Calu3 (cell line): ENCODE measurements at regions not wholly inside any gene's neighbourhood (a gene's known extent, or its start where the extent isn't known, plus 50 kb on each side); places are given as distances from the start of the nearest gene placed in this dataset.
A peak's percentile ranks its signal among the peaks of the same experiment; 100 is the strongest.
"Not testable (repeated sequence)": the region's sequence is repeated elsewhere in the genome, so short reads cannot be mapped to it uniquely, and the experiment has no call there.

ENCODE experiments used
- BruUV-seq: library from RNA; stranded (reverse); fragments of 400-500 nt; replicated peaks from 2 replicates; lab custom pipeline; 2021; lab: Mats Ljungman, UMichigan
- CTCF ChIA-PET: fragments of 300-600 bp; sonication (Branson Sonifier 250); formaldehyde crosslinking; loops from one replicate; lab custom pipeline; 2022; ENCODE audit warnings: antibody characterized with exemption; lab: Charles Lee
- DNase-seq: peaks from one replicate; pipeline ENCODE4 v3.0.0; 2022
- H3K27ac Mint-ChIP-seq: one replicate; pipeline ENCODE4 v1.8.0; 2022; ENCODE audit warnings: mixed read lengths; ENCODE audit not compliant: unreplicated experiment
- H3K27me3 Mint-ChIP-seq: one replicate; pipeline ENCODE4 v1.8.0; 2022; ENCODE audit warnings: mixed read lengths; ENCODE audit not compliant: unreplicated experiment
- H3K36me3 Mint-ChIP-seq: one replicate; pipeline ENCODE4 v1.8.0; 2022; ENCODE audit warnings: mild to moderate bottlenecking, moderate library complexity, mixed read lengths; ENCODE audit not compliant: insufficient read depth, unreplicated experiment
- H3K4me1 Mint-ChIP-seq: one replicate; pipeline ENCODE4 v1.8.0; 2022; ENCODE audit warnings: mild to moderate bottlenecking, low read depth, mixed read lengths; ENCODE audit not compliant: unreplicated experiment
- H3K4me3 Mint-ChIP-seq: one replicate; pipeline ENCODE4 v1.8.0; 2022; ENCODE audit warnings: mild to moderate bottlenecking, low read depth, moderate library complexity, mixed read lengths; ENCODE audit not compliant: unreplicated experiment
- H3K9me3 Mint-ChIP-seq: one replicate; pipeline ENCODE4 v1.8.0; 2022; ENCODE audit warnings: low read depth, mixed read lengths; ENCODE audit not compliant: unreplicated experiment
- intact Hi-C: fragments of 100-400 bp; cut with micrococcal nuclease; formaldehyde crosslinking; loops from one replicate; pipeline ENCODE4 v1.10.0; 2022; ENCODE audit not compliant: unreplicated experiment
- TF ChIP-seq, protein P1 (sequence below): fragments of 200-600 bp; IDR thresholded peaks from one replicate; pipeline ENCODE4 v1.8.0; 2022; ENCODE audit warnings: antibody characterized with exemption; ENCODE audit not compliant: unreplicated experiment

DNA sequence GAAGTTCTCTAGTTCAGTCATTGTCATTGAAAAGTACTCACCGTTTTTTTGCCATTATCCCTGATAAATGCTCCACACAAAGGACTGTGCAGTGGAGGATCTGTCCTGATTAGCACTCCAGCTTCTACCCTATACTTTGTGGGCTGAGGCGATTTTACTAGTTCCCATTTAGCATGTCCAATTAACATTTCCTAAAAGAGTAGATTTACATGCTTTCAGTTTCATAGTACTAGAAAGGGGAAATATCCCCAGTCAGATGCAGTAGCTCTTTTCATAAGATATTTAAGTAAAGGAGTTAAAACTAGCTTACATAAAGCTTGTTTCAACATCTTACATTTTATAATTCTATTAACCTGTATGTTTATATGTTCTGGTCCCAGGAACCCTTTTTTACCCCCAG, 144.9 kb upstream of the APOOL start:
- H3K4me3 Mint-ChIP-seq, H3K9me3 Mint-ChIP-seq, H3K36me3 Mint-ChIP-seq, DNase-seq, H3K27me3 Mint-ChIP-seq, H3K4me1 Mint-ChIP-seq, BruUV-seq, CTCF ChIA-PET, H3K27ac Mint-ChIP-seq: not testable (repeated sequence)
- intact Hi-C loops, result loop anchor here (1.0 kb wide), 1 partner anchor 13 kb away; no protein-coding TSS in a partner anchor

DNA sequence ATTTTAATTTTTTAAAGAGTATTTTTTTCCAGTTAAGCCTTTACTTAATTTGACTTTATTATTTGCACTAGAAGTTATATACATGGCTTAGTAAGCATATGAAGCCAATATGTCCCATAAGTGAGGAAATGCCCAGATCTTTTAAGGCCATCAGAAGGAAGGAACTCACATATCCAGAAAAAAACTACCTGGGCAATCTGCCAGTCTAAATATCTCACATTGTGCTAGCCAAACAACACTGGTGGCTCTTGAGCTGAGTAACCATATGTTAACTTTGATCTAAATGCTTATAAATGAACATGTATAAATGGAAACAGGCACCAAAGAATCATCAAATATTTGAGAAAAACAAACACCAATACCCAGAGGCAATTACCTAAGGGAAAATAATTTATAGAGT, 138.6 kb upstream of the APOOL start:
- intact Hi-C loops, result no loop called here
- CTCF ChIA-PET, result no interaction called here
- BruUV-seq, result no TSS peak
- Mint-ChIP-seq H3K36me3 (no peaks in the 10 kb centered on the region), H3K4me1 (no peaks in the 10 kb centered on the region), H3K9me3 (peaks cover 7% of the 10 kb centered on the region), H3K4me3 (no peak overlapping the region), H3K27ac (no peak overlapping the region), H3K27me3 (no peaks in the 10 kb centered on the region)
- peak; percentile 4 for DNase-seq
- TF ChIP-seq, protein P1, sequence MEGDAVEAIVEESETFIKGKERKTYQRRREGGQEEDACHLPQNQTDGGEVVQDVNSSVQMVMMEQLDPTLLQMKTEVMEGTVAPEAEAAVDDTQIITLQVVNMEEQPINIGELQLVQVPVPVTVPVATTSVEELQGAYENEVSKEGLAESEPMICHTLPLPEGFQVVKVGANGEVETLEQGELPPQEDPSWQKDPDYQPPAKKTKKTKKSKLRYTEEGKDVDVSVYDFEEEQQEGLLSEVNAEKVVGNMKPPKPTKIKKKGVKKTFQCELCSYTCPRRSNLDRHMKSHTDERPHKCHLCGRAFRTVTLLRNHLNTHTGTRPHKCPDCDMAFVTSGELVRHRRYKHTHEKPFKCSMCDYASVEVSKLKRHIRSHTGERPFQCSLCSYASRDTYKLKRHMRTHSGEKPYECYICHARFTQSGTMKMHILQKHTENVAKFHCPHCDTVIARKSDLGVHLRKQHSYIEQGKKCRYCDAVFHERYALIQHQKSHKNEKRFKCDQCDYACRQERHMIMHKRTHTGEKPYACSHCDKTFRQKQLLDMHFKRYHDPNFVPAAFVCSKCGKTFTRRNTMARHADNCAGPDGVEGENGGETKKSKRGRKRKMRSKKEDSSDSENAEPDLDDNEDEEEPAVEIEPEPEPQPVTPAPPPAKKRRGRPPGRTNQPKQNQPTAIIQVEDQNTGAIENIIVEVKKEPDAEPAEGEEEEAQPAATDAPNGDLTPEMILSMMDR, result no peak

DNA sequence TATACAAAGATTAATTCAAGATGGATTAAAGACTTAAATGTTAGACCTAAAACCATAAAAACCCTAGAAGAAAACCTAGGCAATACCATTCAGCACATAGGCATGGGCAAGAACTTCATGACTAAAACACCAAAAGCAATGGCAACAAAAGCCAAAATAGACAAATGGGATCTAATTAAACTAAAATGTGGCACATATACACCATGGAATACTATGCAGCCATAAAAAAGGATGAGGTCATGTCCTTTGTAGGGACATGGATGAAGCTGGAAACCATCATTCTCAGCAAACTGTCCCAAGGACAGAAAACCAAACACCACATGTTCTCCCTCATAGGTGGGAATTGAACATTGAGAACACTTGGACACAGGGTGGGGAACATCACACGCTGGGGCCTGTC, 133.4 kb upstream of the APOOL start:
- DNase-seq, intact Hi-C loops, BruUV-seq, H3K36me3 Mint-ChIP-seq, H3K4me1 Mint-ChIP-seq, H3K4me3 Mint-ChIP-seq, H3K27ac Mint-ChIP-seq, H3K27me3 Mint-ChIP-seq, H3K9me3 Mint-ChIP-seq, CTCF ChIA-PET: not testable (repeated sequence)

DNA sequence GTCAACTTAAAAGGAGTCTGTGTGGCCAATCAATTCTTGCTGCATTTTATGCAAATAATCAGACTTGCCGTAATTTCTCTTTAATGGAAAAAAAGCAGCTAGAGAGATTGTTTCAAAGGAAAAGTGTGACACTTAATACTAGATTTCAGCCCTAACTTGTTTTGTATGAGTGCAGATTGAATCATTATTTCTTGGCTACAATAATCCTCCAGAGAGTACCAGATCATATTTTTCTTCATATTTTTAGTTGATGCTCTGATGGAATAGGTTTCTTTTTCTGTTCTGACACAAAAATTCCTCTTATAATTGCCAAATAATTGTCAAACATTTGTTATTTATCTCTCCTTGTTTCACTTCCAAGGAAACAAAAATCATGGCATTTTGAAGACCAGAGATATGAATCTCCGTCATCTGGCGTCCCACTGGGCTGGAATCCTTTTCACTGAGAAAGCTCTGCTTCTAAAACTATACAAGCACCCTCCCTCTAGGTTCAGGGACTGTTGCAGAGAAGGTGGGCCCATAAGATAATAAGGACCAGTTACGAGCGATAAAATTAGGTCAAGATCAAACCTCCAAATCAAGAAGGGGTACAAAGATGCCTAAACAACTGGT, 131.4 kb upstream of the APOOL start:
- not testable (repeated sequence) for H3K27ac Mint-ChIP-seq, H3K9me3 Mint-ChIP-seq

DNA sequence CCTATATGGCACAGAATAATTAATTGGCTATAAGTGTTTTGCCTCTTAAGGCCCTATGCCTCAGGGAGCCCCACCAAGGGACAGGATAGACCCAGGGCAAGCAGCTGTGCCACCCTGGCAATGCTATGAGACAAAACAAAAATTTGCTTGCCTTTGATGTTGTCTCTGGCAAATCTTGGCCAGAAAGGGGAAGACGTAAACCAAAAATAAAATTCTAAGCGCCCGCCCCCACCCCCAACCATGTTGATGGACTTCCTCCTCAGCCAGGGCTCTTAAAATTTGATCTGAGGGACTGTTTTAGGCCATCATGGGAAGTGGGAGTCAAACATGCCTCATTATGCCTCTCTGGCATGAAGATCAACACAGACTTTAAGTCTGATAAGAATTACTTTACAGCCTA, 130.5 kb upstream of the APOOL start:
- H3K36me3 Mint-ChIP-seq, result no peaks in the 10 kb centered on the region
- DNase-seq, result no peak

More for the DNA sequence above, 131.4 kb upstream of the APOOL start:
- H3K4me3 Mint-ChIP-seq, DNase-seq, H3K36me3 Mint-ChIP-seq, intact Hi-C loops, BruUV-seq, H3K27me3 Mint-ChIP-seq, CTCF ChIA-PET, H3K4me1 Mint-ChIP-seq: not testable (repeated sequence)

More for the DNA sequence above, 130.5 kb upstream of the APOOL start:
- CTCF ChIA-PET, result no interaction called here
- no peak overlapping the region for H3K4me3 Mint-ChIP-seq
- no peaks in the 10 kb centered on the region for H3K4me1 Mint-ChIP-seq
- TF ChIP-seq, protein P1, result no peak
- intact Hi-C loops, result no loop called here
- H3K27me3 Mint-ChIP-seq, result no peaks in the 10 kb centered on the region
- H3K9me3 Mint-ChIP-seq, result no peaks in the 10 kb centered on the region
- H3K27ac Mint-ChIP-seq, result no peak overlapping the region
- BruUV-seq, result no TSS peak
